Right lobe of liver (tissue), 6 donors: ENCODE measurements at regions not wholly inside any gene's neighbourhood (a gene's known extent, or its start where the extent isn't known, plus 50 kb on each side); places are given as distances from the start of the nearest gene placed in this dataset.

Experiments
- ATAC-seq, 4 donors: fragments of 200-7000 bp; cut with Tn5 transposase; one replicate each; pipeline ENCODE4 v1.9.1; 2020; ENCODE audit warnings: mild to moderate bottlenecking in 4 of 4, moderate library complexity in 4 of 4
- DNase-seq, 3 donors: peaks; one replicate each; pipeline ENCODE4 v3.0.0-alpha.2; 2020
- H3K27ac ChIP-seq, 3 donors: fragments of 200-600 bp; one replicate each; pipeline ENCODE4 v1.8.0; 2022
- H3K27me3 ChIP-seq, 2 donors: fragments of 200-600 bp; one replicate each; pipeline ENCODE4 v1.8.0; 2022
- H3K36me3 ChIP-seq, 4 donors: fragments of 200-600 bp; sonication (generic) in 1 of 4; one replicate each; pipeline versions ENCODE4 v1.5.1 to v1.8.0; 2017 to 2022; ENCODE audit warnings: control low read depth in 1 of 4
- H3K4me1 ChIP-seq, 4 donors: fragments of 200-600 bp; sonication (generic) in 1 of 4; one replicate each; pipeline versions ENCODE4 v1.5.1 to v1.8.0; 2017 to 2022; ENCODE audit warnings: control low read depth in 1 of 4
- H3K4me3 ChIP-seq, 3 donors: fragments of 200-600 bp; one replicate each; pipeline ENCODE4 v1.8.0; 2022
- H3K9me3 ChIP-seq, 4 donors: fragments of 200-600 bp; sonication (generic) in 1 of 4; one replicate each; pipeline versions ENCODE4 v1.5.1 to v1.8.0; 2017 to 2022; ENCODE audit warnings: control low read depth in 1 of 4
- CTCF ChIP-seq, 4 donors: fragments of 200-600 bp in 3 of 4; fragments of 450-650 bp in 1 of 4; IDR thresholded peaks; one replicate each; pipeline versions ENCODE4 v1.5.1 to v1.8.0; 2016 to 2022; ENCODE audit warnings: antibody characterized with exemption in 4 of 4, mild to moderate bottlenecking in 2 of 4
- POLR2A ChIP-seq: fragments of 450-650 bp; IDR thresholded peaks from one replicate; pipeline ENCODE4 v1.6.1; 2017; ENCODE audit warnings: antibody characterized with exemption, mild to moderate bottlenecking
- WGBS: methylation state at CpG from one replicate; pipeline ENCODE4 v1.1.6; 2018; ENCODE audit warnings: low coverage, low lambda C conversion rate; ENCODE audit not compliant: insufficient coverage; ENCODE audit errors: missing lambda C conversion rate; 5-methylcytosine and 5-hydroxymethylcytosine counted together
- intact Hi-C, 2 donors: fragments of 100-400 bp; cut with DNase I; formaldehyde crosslinking; loops; one replicate each; pipeline versions ENCODE4 v1.11.2 to v1.14.1; 2022
- donor health status: DM: no; HTN: yes; CAD: no.
- donor health status: DM: no; HTN: no; CAD: no.
- donor health status: DM: no; HTN: no; CAD: no.
- donor health status: DM: no; HTN: yes; CAD: no.
- donor health status: DM: no; HTN: yes; CAD: no.

- H3K36me3 ChIP-seq: no peaks in the 10 kb centered on the region
- 37% methylated on average over 2 of the region's 2 CpGs for WGBS
- no peaks in the 10 kb centered on the region for H3K9me3 ChIP-seq
- ATAC-seq: peak; percentile 72 to 81 (median 76)
- no peak overlapping the region for H3K27ac ChIP-seq
- no peak overlapping the region for H3K4me3 ChIP-seq
- no peaks in the 10 kb centered on the region for H3K4me1 ChIP-seq
- TF ChIP-seq CTCF (IDR thresholded peaks at IDR 0.05) (peak; percentile 26 to 48 (median 44)), POLR2A (no peak)
- no peak for DNase-seq
- no peaks in the 10 kb centered on the region for H3K27me3 ChIP-seq
- intact Hi-C loops: no loop called here
These were observed 88.9 kb upstream of the TRPM3 start for GRCh38 chr9:71210326-71210725.

GRCh38 chr9:71209890-71210289 lies 88.5 kb upstream of the TRPM3 start:
- ATAC-seq: peak in 2 of 4 donors; percentile 27 to 47
- 71% methylated on average over 6 of the region's 7 CpGs for WGBS
- intact Hi-C loops: no loop called here

GRCh38 chr9:71202931-71203330 lies 81.5 kb upstream of the TRPM3 start:
- H3K27me3 ChIP-seq: no peaks in the 10 kb centered on the region
- ATAC-seq (peak in 3 of 4 donors; percentile 37 to 56 (median 41)), DNase-seq (no peak)
- no peaks in the 10 kb centered on the region for H3K4me1 ChIP-seq
- no peaks in the 10 kb centered on the region for H3K36me3 ChIP-seq
- TF ChIP-seq POLR2A (no peak), CTCF (IDR thresholded peaks at IDR 0.05) (no peak)
- no peaks in the 10 kb centered on the region for H3K9me3 ChIP-seq
- H3K4me3 ChIP-seq: no peak overlapping the region
- H3K27ac ChIP-seq: no peak overlapping the region
- intact Hi-C loops: no loop called here

More at GRCh38 chr9:71209890-71210289, 88.5 kb upstream of the TRPM3 start:
- Histone ChIP-seq H3K36me3 (no peaks in the 10 kb centered on the region), H3K27ac (no peak overlapping the region), H3K4me3 (no peak overlapping the region), H3K27me3 (no peaks in the 10 kb centered on the region), H3K9me3 (no peaks in the 10 kb centered on the region), H3K4me1 (no peaks in the 10 kb centered on the region)
- TF ChIP-seq CTCF (IDR thresholded peaks at IDR 0.05) (no peak), POLR2A (no peak)
- DNase-seq: no peak

DNA sequence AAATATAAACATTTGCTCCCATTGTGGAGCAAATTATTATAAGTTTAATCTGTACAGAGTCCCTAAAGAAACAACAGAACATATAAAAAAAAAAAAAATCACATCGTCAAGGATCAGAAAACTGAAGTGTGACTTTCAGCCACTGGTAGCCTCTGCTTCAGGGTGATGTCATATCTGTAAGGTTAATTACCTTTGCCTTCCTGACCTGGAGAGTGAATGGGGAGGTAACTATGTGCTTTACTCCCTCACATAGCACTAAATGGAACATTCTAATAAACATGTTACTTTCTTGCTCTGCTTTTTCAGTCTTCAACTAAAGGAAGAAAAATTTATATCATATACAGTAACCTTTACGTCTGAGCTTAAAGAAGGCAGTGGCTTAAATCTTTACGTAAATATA lies 70.3 kb upstream of the TRPM3 start:
- TF ChIP-seq CTCF (IDR thresholded peaks at IDR 0.05) (no peak), POLR2A (no peak)
- H3K4me1 ChIP-seq: no peaks in the 10 kb centered on the region
- no peaks in the 10 kb centered on the region for H3K9me3 ChIP-seq
- ATAC-seq: peak in 1 of 4 donors; percentile 60
- WGBS: 66% methylated on average over 3 of the region's 3 CpGs
- H3K4me3 ChIP-seq: no peak overlapping the region
- H3K36me3 ChIP-seq: no peaks in the 10 kb centered on the region
- H3K27me3 ChIP-seq: no peaks in the 10 kb centered on the region
- no peak overlapping the region for H3K27ac ChIP-seq
- intact Hi-C loops: no loop called here
- no peak for DNase-seq

GRCh38 chr9:71183251-71183650 lies 61.8 kb upstream of the TRPM3 start:
- intact Hi-C loops: no loop called here
- TF ChIP-seq POLR2A: no peak
- TF ChIP-seq CTCF (IDR thresholded peaks at IDR 0.05): no peak
- no peaks in the 10 kb centered on the region for H3K4me1 ChIP-seq
- no peak overlapping the region for H3K4me3 ChIP-seq
- no peak overlapping the region for H3K27ac ChIP-seq
- ATAC-seq (no peak), DNase-seq (no peak)
- H3K27me3 ChIP-seq: no peaks in the 10 kb centered on the region
- 40% methylated on average over 3 of the region's 3 CpGs for WGBS
- H3K36me3 ChIP-seq: no peaks in the 10 kb centered on the region
- H3K9me3 ChIP-seq: no peaks in the 10 kb centered on the region
